Right lung (tissue), 2 donors: ENCODE measurements at regions not wholly inside any gene's neighbourhood (a gene's known extent, or its start where the extent isn't known, plus 50 kb on each side); places are given as distances from the start of the nearest gene placed in this dataset.

Source experiments
- DNase-seq, 2 donors: peaks; one replicate each; pipeline ENCODE4 v3.0.0-alpha.2; 2013

- DNase-seq = no peak
Measured at GRCh38 chr2:177342736-177343135, 49.8 kb upstream of the AGPS start.
